WTC11 (cell line): ENCODE measurements at regions not wholly inside any gene's neighbourhood (a gene's known extent, or its start where the extent isn't known, plus 50 kb on each side); places are given as distances from the start of the nearest gene placed in this dataset.

Experiments
- ATAC-seq: fragments of 200-7000 bp; cut with Tn5 transposase; 2 replicates; pipeline ENCODE4 v1.10.0; 2021; ENCODE audit warnings: mild to moderate bottlenecking, moderate library complexity
- CTCF ChIA-PET: fragments of 300-600 bp; sonication (Branson Sonifier 250); formaldehyde crosslinking; loops from one replicate; lab custom pipeline; 2021; ENCODE audit warnings: antibody characterized with exemption; lab: Charles Lee
- POLR2A ChIA-PET: fragments of 350-600 bp; sonication (Branson Sonifier 250); formaldehyde crosslinking; loops from one replicate; lab custom pipeline; 2021; ENCODE audit warnings: antibody characterized with exemption; lab: Charles Lee
- DNase-seq: peaks from one replicate; pipeline ENCODE4 v3.0.0; 2021; ENCODE audit warnings: low spot score
- H3K27ac Mint-ChIP-seq: 2 replicates; pipeline ENCODE4 v1.8.0; 2021; ENCODE audit warnings: mixed read lengths
- H3K27me3 Mint-ChIP-seq: 2 replicates; pipeline ENCODE4 v1.8.0; 2021; ENCODE audit warnings: low read depth, mild to moderate bottlenecking, moderate library complexity, mixed read lengths
- H3K36me3 Mint-ChIP-seq: 2 replicates; pipeline ENCODE4 v1.8.0; 2021; ENCODE audit warnings: mixed read lengths
- H3K4me1 Mint-ChIP-seq: 2 replicates; pipeline ENCODE4 v1.8.0; 2022; ENCODE audit warnings: mixed read lengths
- H3K4me3 Mint-ChIP-seq: 2 replicates; pipeline ENCODE4 v1.8.0; 2021; ENCODE audit warnings: mild to moderate bottlenecking, moderate library complexity, mixed read lengths
- H3K9me3 Mint-ChIP-seq: 2 replicates; pipeline ENCODE4 v1.8.0; 2021; ENCODE audit warnings: mixed read lengths
- ATF3 ChIP-seq: sonication (generic); formaldehyde crosslinking; conservative IDR thresholded peaks from 2 replicates; pipeline ENCODE4 v1.8.1; 2022; ENCODE audit warnings: mild to moderate bottlenecking, missing genetic modification reagents
- ATF6 ChIP-seq: sonication (generic); formaldehyde crosslinking; IDR thresholded peaks from 2 replicates; pipeline ENCODE4 v1.8.1; 2023; ENCODE audit warnings: mild to moderate bottlenecking, missing genetic modification reagents
- CREM ChIP-seq: sonication (generic); formaldehyde crosslinking; IDR thresholded peaks from 2 replicates; pipeline ENCODE4 v1.8.1; 2022; ENCODE audit warnings: mild to moderate bottlenecking, missing genetic modification reagents, moderate library complexity
- FOXJ3 ChIP-seq: sonication (generic); formaldehyde crosslinking; IDR thresholded peaks from 2 replicates; pipeline ENCODE4 v1.9.0; 2021; ENCODE audit warnings: missing genetic modification reagents, mild to moderate bottlenecking, borderline replicate concordance
- FOXP4 ChIP-seq: sonication (generic); formaldehyde crosslinking; IDR thresholded peaks from 2 replicates; pipeline ENCODE4 v1.8.0; 2022; ENCODE audit warnings: mild to moderate bottlenecking, missing genetic modification reagents
- HMGXB4 ChIP-seq: sonication (generic); formaldehyde crosslinking; IDR thresholded peaks from 2 replicates; pipeline ENCODE4 v1.8.1; 2023; ENCODE audit warnings: mild to moderate bottlenecking, moderate library complexity, missing genetic modification reagents
- KAT7 ChIP-seq: sonication (generic); formaldehyde crosslinking; IDR thresholded peaks from 2 replicates; pipeline ENCODE4 v1.8.1; 2023; ENCODE audit warnings: missing genetic modification reagents, mild to moderate bottlenecking, borderline replicate concordance
- MAX ChIP-seq: sonication (generic); formaldehyde crosslinking; IDR thresholded peaks from 2 replicates; pipeline ENCODE4 v1.8.0; 2022; ENCODE audit warnings: mild to moderate bottlenecking, missing genetic modification reagents
- NFE2L1 ChIP-seq: sonication (generic); formaldehyde crosslinking; IDR thresholded peaks from 2 replicates; pipeline ENCODE4 v1.8.1; 2023; ENCODE audit warnings: missing genetic modification reagents
- NFYB ChIP-seq: sonication (generic); formaldehyde crosslinking; conservative IDR thresholded peaks from 2 replicates; pipeline ENCODE4 v1.8.0; 2022; ENCODE audit warnings: low read depth, missing genetic modification reagents
- OVOL2 ChIP-seq: fragments of 250-450 bp; sonication (Bioruptor Pico); IDR thresholded peaks from 2 replicates; pipeline ENCODE4 v1.9.0; 2021; ENCODE audit warnings: mild to moderate bottlenecking, borderline replicate concordance
- RORB ChIP-seq: fragments of 250-450 bp; sonication (Bioruptor Pico); IDR thresholded peaks from 2 replicates; pipeline ENCODE4 v1.9.0; 2021; ENCODE audit warnings: mild to moderate bottlenecking
- TCF7 ChIP-seq: sonication (generic); formaldehyde crosslinking; IDR thresholded peaks from 2 replicates; pipeline ENCODE4 v1.8.0; 2022; ENCODE audit warnings: mild to moderate bottlenecking, low read depth, missing genetic modification reagents, moderate library complexity
- USF2 ChIP-seq: sonication (generic); formaldehyde crosslinking; IDR thresholded peaks from 2 replicates; pipeline ENCODE4 v1.8.1; 2023; ENCODE audit warnings: mild to moderate bottlenecking, missing genetic modification reagents, moderate library complexity
- ZBTB43 ChIP-seq: sonication (generic); formaldehyde crosslinking; IDR thresholded peaks from 2 replicates; pipeline ENCODE4 v1.8.1; 2023; ENCODE audit warnings: mild to moderate bottlenecking, missing genetic modification reagents
- ZNF281 ChIP-seq: sonication (generic); formaldehyde crosslinking; IDR thresholded peaks from 2 replicates; pipeline ENCODE4 v1.8.0; 2023; ENCODE audit warnings: mild to moderate bottlenecking, missing genetic modification reagents
- ZNF317 ChIP-seq: sonication (generic); formaldehyde crosslinking; IDR thresholded peaks from 2 replicates; pipeline ENCODE4 v1.8.1; 2023; ENCODE audit warnings: low read depth, mild to moderate bottlenecking, moderate library complexity, missing genetic modification reagents, borderline replicate concordance

GRCh38 chr14:47763188-47763854 lies 87.9 kb upstream of the MDGA2 start:
- H3K4me3 Mint-ChIP-seq, result no peak overlapping the region
- CTCF ChIA-PET, result no interaction called here
- TF ChIP-seq ZNF281 (CRISPR knock-in tag) (no peak), KAT7 (no peak), TCF7 (CRISPR knock-in tag) (no peak), FOXP4 (CRISPR knock-in tag) (no peak), USF2 (CRISPR knock-in tag) (no peak)
- POLR2A ChIA-PET, result no interaction called here
- DNase-seq, result no peak
- H3K9me3 Mint-ChIP-seq, result peaks cover 53% of the 10 kb centered on the region
- H3K36me3 Mint-ChIP-seq, result peaks cover 38% of the 10 kb centered on the region
- no peak overlapping the region for H3K27ac Mint-ChIP-seq
- H3K4me1 Mint-ChIP-seq, result peaks cover 8% of the 10 kb centered on the region; the same call in 1 of the 2 replicates
- H3K27me3 Mint-ChIP-seq, result peaks cover 4% of the 10 kb centered on the region; the same call in 1 of the 2 replicates
- ATAC-seq, result no peak

GRCh38 chr14:47746986-47747385 lies 71.6 kb upstream of the MDGA2 start:
- CTCF ChIA-PET, result no interaction called here
- Mint-ChIP-seq H3K36me3 (peaks cover 2% of the 10 kb centered on the region), H3K9me3 (peaks cover 25% of the 10 kb centered on the region), H3K4me1 (peaks cover 3% of the 10 kb centered on the region; the same call in 1 of the 2 replicates), H3K27me3 (no peaks in the 10 kb centered on the region), H3K27ac (no peak overlapping the region), H3K4me3 (no peak overlapping the region)
- POLR2A ChIA-PET, result no interaction called here
- DNase-seq, result no peak
- no peak for ATAC-seq
- no peak for TF ChIP-seq ZBTB43 (CRISPR knock-in tag)
- TF ChIP-seq OVOL2, result no peak
- no peak for TF ChIP-seq CREM (CRISPR knock-in tag)
- TF ChIP-seq ATF3 (CRISPR knock-in tag), result no peak
- no peak for TF ChIP-seq FOXJ3 (CRISPR knock-in tag)
- TF ChIP-seq ATF6 (CRISPR knock-in tag), result no peak
- no peak for TF ChIP-seq NFE2L1 (CRISPR knock-in tag)
- TF ChIP-seq NFYB (CRISPR knock-in tag), result no peak
- no peak for TF ChIP-seq MAX (CRISPR knock-in tag)
- TF ChIP-seq ZNF317 (CRISPR knock-in tag), result no peak
- TF ChIP-seq TCF7 (CRISPR knock-in tag), result no peak
- no peak for TF ChIP-seq RORB
- TF ChIP-seq HMGXB4, result no peak
